K562 (cell line): ENCODE measurements at regions not wholly inside any gene's neighbourhood (a gene's known extent, or its start where the extent isn't known, plus 50 kb on each side); places are given as distances from the start of the nearest gene placed in this dataset.

Experiments used
- ATF1 ChIP-seq, 2 experiments: fragments of 450-650 bp in 1 of 2; IDR thresholded peaks; 2 replicates each; pipeline ENCODE4 v1.6.1; 2016; ENCODE audit warnings: missing compliant biosample characterization in 1 of 2, missing genetic modification characterization in 1 of 2
- BCLAF1 ChIP-seq, 2 experiments: fragments of 450-650 bp in 1 of 2; IDR thresholded peaks; 2 replicates each; pipeline ENCODE4 v1.6.1; 2011 to 2017; ENCODE audit warnings: low read depth in 2 of 2, antibody characterized with exemption in 1 of 2, borderline replicate concordance in 1 of 2, low read length in 1 of 2, mild to moderate bottlenecking in 1 of 2, mixed read lengths in 1 of 2; ENCODE audit not compliant: control insufficient read depth in 1 of 2
- CBFA2T3 ChIP-seq: fragments of 450-650 bp; IDR thresholded peaks from 2 replicates; pipeline ENCODE4 v1.6.1; 2017
- FOXO4 ChIP-seq: fragments of 450-650 bp; formaldehyde crosslinking; IDR thresholded peaks from 2 replicates; pipeline ENCODE4 v1.4.0; 2020; ENCODE audit warnings: mild to moderate bottlenecking, moderate library complexity
- HDAC2 ChIP-seq: fragments of 450-650 bp; IDR thresholded peaks from 2 replicates; pipeline ENCODE4 v1.6.1; 2016; ENCODE audit warnings: mild to moderate bottlenecking
- MAFK ChIP-seq: IDR thresholded peaks from 2 replicates; pipeline ENCODE4 v1.6.1; 2011; ENCODE audit warnings: low read length, improper control_type of control experiment
- NCOA2 ChIP-seq, 2 experiments: fragments of 450-650 bp; IDR thresholded peaks; 2 replicates each; pipeline ENCODE4 v1.6.1; 2018; ENCODE audit warnings: mild to moderate bottlenecking in 2 of 2, moderate library complexity in 1 of 2; ENCODE audit not compliant: partially characterized antibody in 2 of 2
- PTTG1 ChIP-seq: fragments of 450-650 bp; IDR thresholded peaks from 2 replicates; pipeline ENCODE4 v1.6.1; 2016; ENCODE audit warnings: low read depth, mild to moderate bottlenecking, missing genetic modification characterization, missing compliant biosample characterization
- RREB1 ChIP-seq: fragments of 250-450 bp; sonication (Bioruptor Pico); IDR thresholded peaks from 2 replicates; pipeline ENCODE4 v1.4.0; 2020
- SETDB1 ChIP-seq: IDR thresholded peaks from one replicate; pipeline ENCODE4 v1.6.1; 2012; ENCODE audit warnings: low read length, control low read depth, inconsistent platforms
- SIX5 ChIP-seq, 2 experiments: IDR thresholded peaks; 2 replicates each; pipeline ENCODE4 v1.6.1; 2011; ENCODE audit warnings: low read length in 2 of 2, borderline replicate concordance in 1 of 2, low read depth in 1 of 2, mild to moderate bottlenecking in 1 of 2, moderate library complexity in 1 of 2; ENCODE audit not compliant: insufficient read depth in 1 of 2
- STAT5A ChIP-seq: IDR thresholded peaks from 2 replicates; pipeline ENCODE4 v1.6.1; 2012; ENCODE audit warnings: low read length, inconsistent platforms, borderline replicate concordance
- SUPT5H ChIP-seq: fragments of 450-650 bp; IDR thresholded peaks from 2 replicates; pipeline ENCODE4 v1.6.1; 2016
- TAF9B ChIP-seq: fragments of 450-650 bp; IDR thresholded peaks from 2 replicates; pipeline ENCODE4 v1.6.1; 2018; ENCODE audit warnings: mild to moderate bottlenecking; ENCODE audit not compliant: partially characterized antibody
- TAL1 ChIP-seq: fragments of 450-650 bp; IDR thresholded peaks from 2 replicates; pipeline ENCODE4 v1.6.1; 2016; ENCODE audit warnings: mild to moderate bottlenecking
- TEAD4 ChIP-seq, 2 experiments: sonication (generic) in 1 of 2; formaldehyde crosslinking in 1 of 2; IDR thresholded peaks; 2 replicates each; pipeline versions ENCODE4 v1.6.1 to v1.8.0; 2012 to 2022; ENCODE audit warnings: borderline replicate concordance in 1 of 2, inconsistent platforms in 1 of 2, low read length in 1 of 2, mild to moderate bottlenecking in 1 of 2, missing genetic modification reagents in 1 of 2
- YY1 ChIP-seq, 3 experiments: IDR thresholded peaks; 2 replicates each; pipeline ENCODE4 v1.6.1; 2011; ENCODE audit warnings: low read length in 2 of 3, mild to moderate bottlenecking in 2 of 3, moderate library complexity in 2 of 3, borderline replicate concordance in 1 of 3, control low read depth in 1 of 3, low read depth in 1 of 3; ENCODE audit not compliant: insufficient read depth in 3 of 3, insufficient replicate concordance in 2 of 3, control insufficient read depth in 1 of 3, insufficient read length in 1 of 3; ENCODE audit errors: extremely low read depth in 1 of 3
- ZNF24 ChIP-seq: fragments of 450-650 bp; IDR thresholded peaks from 2 replicates; pipeline ENCODE4 v1.6.1; 2016
- ZNF431 ChIP-seq: sonication (generic); formaldehyde crosslinking; IDR thresholded peaks from 2 replicates; pipeline ENCODE4 v1.8.0; 2022; ENCODE audit warnings: mild to moderate bottlenecking, missing genetic modification reagents

- TF ChIP-seq HDAC2 (no peak), TAF9B (no peak), CBFA2T3 (peak; percentile 69), MAFK (no peak), SETDB1 (no peak), FOXO4 (CRISPR knock-in tag) (no peak), RREB1 (CRISPR knock-in tag) (no peak), TAL1 (peak; percentile 55), ATF1 (CRISPR knock-in tag; IDR thresholded peaks at IDR 0.05) (no peak), ATF1 (tag; IDR thresholded peaks at IDR 0.05) (no peak), TEAD4 (IDR thresholded peaks at IDR 0.05; ENCODE audit: low read length) (peak; percentile 81), TEAD4 (CRISPR knock-in tag; IDR thresholded peaks at IDR 0.05; ENCODE audit: borderline replicate concordance) (no peak), STAT5A (peak; percentile 32; the same call in 1 of the 2 replicates), PTTG1 (tag) (no peak), ZNF24 (no peak), BCLAF1 (IDR thresholded peaks at IDR 0.05; ENCODE audit: borderline replicate concordance in 1 of 2, control insufficient read depth in 1 of 2, low read depth in 2 of 2, low read length in 1 of 2) (no peak), SIX5 (IDR thresholded peaks at IDR 0.05; ENCODE audit: borderline replicate concordance in 1 of 2, insufficient read depth in 1 of 2, low read depth in 1 of 2, low read length in 2 of 2) (no peak), NCOA2 (IDR thresholded peaks at IDR 0.05; ENCODE audit: partially characterized antibody in 2 of 2) (no peak), SUPT5H (no peak), YY1 (IDR thresholded peaks at IDR 0.05; ENCODE audit: borderline replicate concordance in 1 of 3, control insufficient read depth in 1 of 3, extremely low read depth in 1 of 3, insufficient read depth in 3 of 3, insufficient read length in 1 of 3, insufficient replicate concordance in 2 of 3, low read depth in 1 of 3, low read length in 2 of 3) (no peak), ZNF431 (no peak)
Measured at GRCh38 chr5:103391659-103392058, 133.1 kb downstream of the MACIR start (continued).
